Upper lobe of right lung (tissue), 1 donor: ENCODE measurements at regions not wholly inside any gene's neighbourhood (a gene's known extent, or its start where the extent isn't known, plus 50 kb on each side); places are given as distances from the start of the nearest gene placed in this dataset.

Source experiments
- ATAC-seq: fragments of 200-7000 bp; cut with Tn5 transposase; one replicate; pipeline ENCODE4 v1.9.1; 2020; ENCODE audit warnings: mild to moderate bottlenecking, moderate library complexity
- DNase-seq: peaks from one replicate; pipeline ENCODE4 v3.0.0-alpha.2; 2020
- H3K27ac ChIP-seq: fragments of 200-600 bp; one replicate; pipeline ENCODE4 v1.8.0; 2022
- H3K27me3 ChIP-seq: fragments of 200-600 bp; one replicate; pipeline ENCODE4 v1.8.0; 2022; ENCODE audit warnings: mild to moderate bottlenecking
- H3K36me3 ChIP-seq: fragments of 200-600 bp; one replicate; pipeline ENCODE4 v1.8.0; 2022
- H3K4me1 ChIP-seq: fragments of 200-600 bp; one replicate; pipeline ENCODE4 v1.8.0; 2022
- H3K4me3 ChIP-seq: fragments of 200-600 bp; one replicate; pipeline ENCODE4 v1.8.0; 2022; ENCODE audit warnings: mild to moderate bottlenecking
- H3K9me3 ChIP-seq: fragments of 200-600 bp; one replicate; pipeline ENCODE4 v1.8.0; 2022
- CTCF ChIP-seq: fragments of 200-600 bp; IDR thresholded peaks from one replicate; pipeline ENCODE4 v1.8.0; 2022; ENCODE audit warnings: antibody characterized with exemption
- intact Hi-C: fragments of 100-400 bp; cut with DNase I; formaldehyde crosslinking; loops from one replicate; pipeline ENCODE4 v1.11.0; 2022
- donor health status: DM: no; HTN: yes; CAD: no; lungs with severe emphysema.

- H3K9me3 ChIP-seq: no peaks in the 10 kb centered on the region
- intact Hi-C loops: no loop called here
- no peak overlapping the region for H3K4me3 ChIP-seq
- H3K27me3 ChIP-seq: no peaks in the 10 kb centered on the region
- TF ChIP-seq CTCF: no peak
- no peaks in the 10 kb centered on the region for H3K36me3 ChIP-seq
- H3K27ac ChIP-seq: no peak overlapping the region
- DNase-seq (no peak), ATAC-seq (no peak)
- no peaks in the 10 kb centered on the region for H3K4me1 ChIP-seq
Measured at GRCh38 chr11:29916040-29916439, 100.8 kb downstream of the KCNA4 start.

GRCh38 chr11:29914203-29914930, 102.5 kb downstream of the KCNA4 start:
- ATAC-seq (no peak), DNase-seq (no peak)
- no peaks in the 10 kb centered on the region for H3K9me3 ChIP-seq
- H3K27ac ChIP-seq: no peak overlapping the region
- TF ChIP-seq CTCF: no peak
- H3K4me1 ChIP-seq: no peaks in the 10 kb centered on the region
- intact Hi-C loops: no loop called here
- no peak overlapping the region for H3K4me3 ChIP-seq
- H3K36me3 ChIP-seq: no peaks in the 10 kb centered on the region
- H3K27me3 ChIP-seq: no peaks in the 10 kb centered on the region

GRCh38 chr11:29913352-29913751, 103.5 kb downstream of the KCNA4 start:
- Histone ChIP-seq H3K27me3 (no peaks in the 10 kb centered on the region), H3K9me3 (no peaks in the 10 kb centered on the region), H3K27ac (no peak overlapping the region), H3K4me3 (no peak overlapping the region), H3K36me3 (no peaks in the 10 kb centered on the region), H3K4me1 (no peaks in the 10 kb centered on the region)
- intact Hi-C loops: no loop called here
- ATAC-seq (no peak), DNase-seq (no peak)
- TF ChIP-seq CTCF: no peak

- H3K36me3 ChIP-seq: no peaks in the 10 kb centered on the region
- H3K4me1 ChIP-seq: no peaks in the 10 kb centered on the region
- TF ChIP-seq CTCF: no peak
- ATAC-seq (no peak), DNase-seq (no peak)
- H3K27me3 ChIP-seq: no peaks in the 10 kb centered on the region
- intact Hi-C loops: no loop called here
- H3K27ac ChIP-seq: no peak overlapping the region
- H3K9me3 ChIP-seq: no peaks in the 10 kb centered on the region
- H3K4me3 ChIP-seq: no peak overlapping the region
Measured at GRCh38 chr11:29900382-29900781, 116.4 kb downstream of the KCNA4 start.

- no peaks in the 10 kb centered on the region for H3K36me3 ChIP-seq
- no peak for ATAC-seq
- no peak for DNase-seq
- no peaks in the 10 kb centered on the region for H3K27me3 ChIP-seq
- no peaks in the 10 kb centered on the region for H3K4me1 ChIP-seq
- no peak overlapping the region for H3K4me3 ChIP-seq
- TF ChIP-seq CTCF: no peak
- H3K27ac ChIP-seq: no peak overlapping the region
- no peaks in the 10 kb centered on the region for H3K9me3 ChIP-seq
- intact Hi-C loops: no loop called here
Measured at GRCh38 chr11:29879560-29879959, 137.3 kb downstream of the KCNA4 start.

- no peaks in the 10 kb centered on the region for H3K36me3 ChIP-seq
- no peak for TF ChIP-seq CTCF
- H3K27ac ChIP-seq: no peak overlapping the region
- no peaks in the 10 kb centered on the region for H3K4me1 ChIP-seq
- no peaks in the 10 kb centered on the region for H3K9me3 ChIP-seq
- H3K27me3 ChIP-seq: no peaks in the 10 kb centered on the region
- intact Hi-C loops: no loop called here
- ATAC-seq (no peak), DNase-seq (no peak)
- no peak overlapping the region for H3K4me3 ChIP-seq
Measured at GRCh38 chr11:29876192-29876591, 140.6 kb downstream of the KCNA4 start.
